Stimulated activated effector memory CD8-positive, alpha-beta T cell treated with anti-CD3 and anti-CD28 coated beads, Interleukin-12 subunit alpha, Interleukin-12 subunit beta, amount 100 ng/mL, for 72 hours (primary cell): ENCODE measurements at regions not wholly inside any gene's neighbourhood (a gene's known extent, or its start where the extent isn't known, plus 50 kb on each side); places are given as distances from the start of the nearest gene placed in this dataset.

Experiments
- ATAC-seq: fragments of 150-1000 bp; cut with Tn5 transposase; 2 replicates; pipeline ENCODE4 v1.10.0; 2021
- DNase-seq, 2 donors: peaks; one replicate each; pipeline ENCODE4 v3.0.0; 2021 to 2022; ENCODE audit warnings: low spot score in 2 of 2
- H3K27ac Mint-ChIP-seq: one replicate; pipeline ENCODE4 v1.8.0; 2022; ENCODE audit warnings: mild to moderate bottlenecking, mixed read lengths
- H3K36me3 Mint-ChIP-seq: one replicate; pipeline ENCODE4 v1.8.0; 2022; ENCODE audit warnings: mild to moderate bottlenecking, mixed read lengths
- H3K4me1 Mint-ChIP-seq: one replicate; pipeline ENCODE4 v1.8.0; 2022; ENCODE audit warnings: mixed read lengths
- H3K4me3 Mint-ChIP-seq: one replicate; pipeline ENCODE4 v1.8.0; 2022; ENCODE audit warnings: mild to moderate bottlenecking, mixed read lengths
- H3K9me3 Mint-ChIP-seq: one replicate; pipeline ENCODE4 v1.8.0; 2022; ENCODE audit warnings: mixed read lengths

DNA sequence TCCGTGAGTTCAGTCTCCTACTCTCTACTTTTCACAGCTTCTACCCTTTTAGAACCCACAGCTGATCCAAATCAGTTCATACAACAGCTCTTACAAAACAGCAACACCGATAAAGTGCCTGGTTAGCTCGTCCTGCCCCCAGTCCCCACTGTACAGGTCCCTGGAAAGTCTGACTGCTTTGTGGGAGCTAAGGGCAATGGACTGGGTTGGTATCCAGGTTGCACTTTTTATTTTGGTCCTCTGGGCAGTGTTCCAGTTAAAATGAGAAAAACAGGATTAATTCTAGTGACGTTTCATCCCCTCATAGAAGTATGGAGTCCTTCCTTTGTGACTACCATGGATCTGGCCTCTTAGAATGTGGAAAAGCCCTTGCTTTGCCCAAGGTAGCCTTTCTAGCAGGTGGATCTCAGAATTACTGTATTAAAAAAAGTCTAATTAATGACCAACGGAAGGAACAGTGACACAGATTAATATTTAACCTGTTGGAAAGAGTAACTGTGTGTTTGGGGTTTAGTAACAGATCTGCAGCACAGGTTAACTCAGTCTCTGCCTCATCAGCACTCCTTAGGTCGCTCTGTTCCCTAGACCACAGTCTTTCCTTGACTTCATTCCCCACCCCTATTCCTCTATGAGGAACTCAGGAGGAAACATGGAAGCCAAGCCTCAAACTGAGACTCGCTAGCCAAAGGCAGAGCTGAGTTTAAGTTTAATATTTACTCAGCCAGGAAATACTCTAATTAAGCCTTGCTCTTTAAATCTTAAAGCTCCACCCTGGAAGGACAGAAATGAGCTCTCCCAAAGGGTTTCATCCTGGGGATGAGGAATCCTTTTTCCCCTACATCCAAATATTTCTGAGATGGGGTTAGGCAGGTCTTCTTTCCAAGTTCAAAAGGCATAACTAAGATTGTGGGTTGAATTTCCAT lies 52.8 kb upstream of the ITGA6 start:
- ATAC-seq (no peak), DNase-seq (no peak)
- H3K9me3 Mint-ChIP-seq: peaks cover 3% of the 10 kb centered on the region
- no peak overlapping the region for H3K4me3 Mint-ChIP-seq
- no peaks in the 10 kb centered on the region for H3K36me3 Mint-ChIP-seq
- H3K27ac Mint-ChIP-seq: no peak overlapping the region
- no peaks in the 10 kb centered on the region for H3K4me1 Mint-ChIP-seq

DNA sequence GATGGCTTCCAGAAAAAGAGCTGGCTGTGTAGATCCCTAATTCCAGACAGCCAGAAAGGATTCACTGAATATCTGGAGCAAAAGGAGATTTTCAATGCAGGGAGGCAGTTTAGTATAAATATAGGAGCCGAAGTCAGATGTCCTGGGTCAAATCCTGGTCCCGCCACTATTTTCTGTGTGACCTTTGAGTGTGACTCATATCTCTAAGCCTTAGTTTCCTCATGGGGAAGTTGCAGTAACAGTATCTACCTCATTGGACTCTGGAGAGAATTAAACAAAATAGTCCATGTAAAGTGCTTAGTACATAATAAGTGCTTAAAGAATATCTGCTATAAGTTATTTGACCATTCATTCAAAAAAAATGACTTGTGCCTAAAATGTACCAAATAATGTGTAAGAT lies 52.1 kb upstream of the ITGA6 start:
- no peak overlapping the region for H3K4me3 Mint-ChIP-seq
- H3K27ac Mint-ChIP-seq: no peak overlapping the region
- H3K4me1 Mint-ChIP-seq: no peaks in the 10 kb centered on the region
- ATAC-seq: no peak
- peaks cover 3% of the 10 kb centered on the region for H3K9me3 Mint-ChIP-seq
- no peaks in the 10 kb centered on the region for H3K36me3 Mint-ChIP-seq
- DNase-seq: no peak

DNA sequence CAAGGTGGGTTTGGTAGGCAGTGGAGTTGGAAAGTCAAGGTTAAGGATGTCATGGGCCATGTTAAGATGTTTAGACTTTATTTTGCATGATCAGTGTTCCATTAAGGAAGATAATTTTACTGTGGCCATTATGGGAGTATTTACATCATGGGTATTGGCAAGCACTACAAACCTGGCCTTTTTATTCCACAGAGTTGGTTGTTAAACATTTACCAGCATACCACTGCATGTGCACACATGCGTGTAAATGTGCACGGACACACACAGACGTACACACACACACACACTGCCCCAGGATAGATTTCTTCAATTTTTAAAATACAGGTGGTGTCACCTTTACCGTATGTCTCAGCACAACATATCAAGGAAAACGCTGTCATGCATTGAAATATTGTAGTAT lies 51.4 kb upstream of the ITGA6 start:
- Mint-ChIP-seq H3K36me3 (no peaks in the 10 kb centered on the region), H3K27ac (no peak overlapping the region), H3K9me3 (peaks cover 5% of the 10 kb centered on the region), H3K4me1 (no peaks in the 10 kb centered on the region), H3K4me3 (no peak overlapping the region)
- ATAC-seq (no peak), DNase-seq (no peak)

DNA sequence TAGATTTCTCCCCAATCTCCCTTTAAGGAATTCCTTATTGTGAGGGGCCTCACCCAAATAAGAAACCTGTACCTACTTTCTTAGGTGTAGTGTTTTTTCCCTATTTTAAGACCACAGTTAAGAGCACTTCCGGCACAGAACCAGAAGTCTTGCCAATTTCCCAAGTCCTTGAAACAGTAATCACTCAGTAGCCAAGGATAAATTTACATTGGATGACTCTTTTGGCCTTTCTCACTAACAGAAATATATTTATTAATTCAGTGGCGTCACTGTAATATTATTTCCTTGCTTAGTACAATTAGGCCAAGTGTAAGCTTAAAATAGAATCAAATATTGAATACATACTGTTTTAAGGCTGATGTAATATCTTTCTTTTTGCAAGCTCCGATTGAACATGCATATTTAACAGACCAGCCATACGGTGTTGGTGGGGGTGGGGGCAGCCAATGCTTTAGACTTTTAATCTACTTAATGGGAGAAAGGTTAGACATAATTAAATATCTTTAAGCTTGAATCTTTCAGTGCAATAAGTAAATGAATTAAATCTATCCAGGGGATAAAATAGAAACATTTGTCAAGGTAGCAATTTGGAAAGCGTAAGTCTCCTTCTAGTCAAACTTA lies 50.8 kb upstream of the ITGA6 start:
- ATAC-seq (no peak), DNase-seq (no peak)
- Mint-ChIP-seq H3K27ac (no peak overlapping the region), H3K4me3 (no peak overlapping the region), H3K36me3 (no peaks in the 10 kb centered on the region), H3K4me1 (no peaks in the 10 kb centered on the region), H3K9me3 (peaks cover 5% of the 10 kb centered on the region)

DNA sequence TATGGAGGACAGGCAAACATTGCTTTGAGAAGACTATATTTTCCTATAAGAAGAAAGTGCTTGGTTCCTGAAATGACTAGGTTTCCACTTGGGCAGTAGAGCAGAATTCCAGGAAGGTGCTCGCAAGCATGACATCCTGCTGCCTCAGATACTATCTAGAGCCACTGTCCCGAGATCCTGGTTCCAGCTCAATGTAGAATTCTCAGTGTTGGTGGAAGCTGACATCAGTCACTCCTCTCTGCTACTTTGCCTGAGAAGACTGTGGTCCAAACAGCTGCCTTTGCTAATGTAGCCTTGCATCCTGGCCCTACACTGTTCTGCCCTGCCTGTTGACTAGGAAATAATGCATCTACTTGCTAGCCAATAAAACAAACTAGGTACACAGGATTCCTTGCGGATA lies 50.0 kb upstream of the ITGA6 start:
- Mint-ChIP-seq H3K27ac (no peak overlapping the region), H3K9me3 (peaks cover 5% of the 10 kb centered on the region), H3K4me3 (no peak overlapping the region), H3K36me3 (no peaks in the 10 kb centered on the region), H3K4me1 (no peaks in the 10 kb centered on the region)
- ATAC-seq (no peak), DNase-seq (no peak)
